ENCODE measurements at regions not wholly inside any gene's neighbourhood (a gene's known extent, or its start where the extent isn't known, plus 50 kb on each side); places are given as distances from the start of the nearest gene placed in this dataset.

DNA sequence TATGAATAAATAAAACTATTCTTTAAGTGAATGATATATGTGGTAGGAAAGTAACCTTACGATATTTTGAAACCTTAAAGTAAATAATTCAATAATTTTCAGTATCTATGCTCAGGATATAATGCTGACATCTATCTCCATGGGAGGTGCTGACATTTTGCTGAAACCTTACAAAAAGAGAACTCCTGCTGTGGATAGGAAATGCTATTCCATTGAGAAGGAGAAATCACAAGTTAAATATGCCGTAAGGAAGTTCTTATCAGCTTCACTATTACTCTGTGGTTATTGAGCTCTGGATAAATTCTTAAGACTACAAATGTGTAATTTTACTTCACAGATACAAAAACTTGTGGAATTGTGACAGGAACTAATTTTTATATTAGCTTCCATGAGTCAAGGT is 722.1 kb downstream of the TMTC2 start (continued):
- no peak for TF ChIP-seq HDAC2 (IDR thresholded peaks at IDR 0.05; ENCODE audit: borderline replicate concordance in 1 of 2, low read depth in 2 of 2, low read length in 2 of 2)
- TF ChIP-seq BCL11A (IDR thresholded peaks at IDR 0.05; ENCODE audit: low read depth in 2 of 2, low read length in 2 of 2): no peak

Measured in H1 (cell line).